Liver (tissue), 3 donors: ENCODE measurements at regions not wholly inside any gene's neighbourhood (a gene's known extent, or its start where the extent isn't known, plus 50 kb on each side); places are given as distances from the start of the nearest gene placed in this dataset.

ENCODE experiments used
- CTCF ChIP-seq: fragments of 150-350 bp; IDR thresholded peaks from 2 replicates; pipeline ENCODE4 v1.5.1; 2017; ENCODE audit warnings: improper control_type of control experiment, low read depth, low read length; ENCODE audit not compliant: missing input control
- NR2F2 ChIP-seq: IDR thresholded peaks from 2 replicates; pipeline ENCODE4 v1.6.1; 2016; ENCODE audit warnings: antibody characterized with exemption
- RAD21 ChIP-seq, 2 donors: IDR thresholded peaks; 2 replicates each; pipeline ENCODE4 v1.6.1; 2016; ENCODE audit warnings: antibody characterized with exemption in 2 of 2, mild to moderate bottlenecking in 2 of 2
- REST ChIP-seq: IDR thresholded peaks from 2 replicates; pipeline ENCODE4 v1.6.1; 2016; ENCODE audit warnings: antibody characterized with exemption, mild to moderate bottlenecking
- SP1 ChIP-seq: IDR thresholded peaks from 2 replicates; pipeline ENCODE4 v1.6.1; 2018; ENCODE audit warnings: antibody characterized with exemption, mild to moderate bottlenecking
- TAF1 ChIP-seq: conservative IDR thresholded peaks from 2 replicates; pipeline ENCODE4 v1.6.1; 2016; ENCODE audit warnings: antibody characterized with exemption, mild to moderate bottlenecking
- YY1 ChIP-seq: IDR thresholded peaks from 2 replicates; pipeline ENCODE4 v1.6.1; 2016; ENCODE audit warnings: antibody characterized with exemption, mild to moderate bottlenecking
- TF ChIP-seq, protein P1 (sequence below): IDR thresholded peaks from 2 replicates; pipeline ENCODE4 v1.6.1; 2016; ENCODE audit warnings: antibody characterized with exemption
- donor health status: healthy.
- donor health status: healthy.

- TF ChIP-seq SP1: no peak
- TF ChIP-seq CTCF: peak; percentile 54
- TF ChIP-seq, protein P1, sequence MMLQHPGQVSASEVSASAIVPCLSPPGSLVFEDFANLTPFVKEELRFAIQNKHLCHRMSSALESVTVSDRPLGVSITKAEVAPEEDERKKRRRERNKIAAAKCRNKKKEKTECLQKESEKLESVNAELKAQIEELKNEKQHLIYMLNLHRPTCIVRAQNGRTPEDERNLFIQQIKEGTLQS: no peak
- no peak for TF ChIP-seq TAF1
- TF ChIP-seq NR2F2: no peak
- no peak for TF ChIP-seq YY1
- TF ChIP-seq REST: no peak
- TF ChIP-seq RAD21 (IDR thresholded peaks at IDR 0.05): peak; percentile 62 to 73
Measured at GRCh38 chr9:84404095-84404686, 63.6 kb upstream of the SLC28A3 start.
